Stomach (tissue), 8 donors: ENCODE measurements at regions not wholly inside any gene's neighbourhood (a gene's known extent, or its start where the extent isn't known, plus 50 kb on each side); places are given as distances from the start of the nearest gene placed in this dataset.
A peak's percentile ranks its signal among the peaks of the same experiment; 100 is the strongest.

ENCODE experiments used
- DNase-seq, 2 donors: peaks; one replicate each; pipeline versions ENCODE4 v3.0.0 to v3.0.0-alpha.2; 2013 to 2019
- H3K27ac ChIP-seq, 5 donors: fragments of 200-600 bp in 4 of 5; sonication (generic) in 4 of 5; one replicate each; pipeline ENCODE4 v1.5.1; 2013 to 2019; ENCODE audit warnings: mild to moderate bottlenecking in 1 of 5, moderate library complexity in 1 of 5
- H3K27me3 ChIP-seq, 3 donors: fragments of 200-600 bp; sonication (generic); one replicate each; pipeline ENCODE4 v1.5.1; 2017 to 2019; ENCODE audit warnings: mixed run types in 1 of 3
- H3K36me3 ChIP-seq, 4 donors: fragments of 200-600 bp; sonication (generic); 1 replicate in 3 of 4; 2 replicates in 1 of 4; pipeline ENCODE4 v1.5.1; 2016 to 2019
- H3K4me1 ChIP-seq, 4 donors: fragments of 200-600 bp; sonication (generic); one replicate each; pipeline ENCODE4 v1.5.1; 2016 to 2019
- H3K4me3 ChIP-seq, 4 donors: fragments of 200-600 bp; sonication (generic) in 3 of 4; one replicate each; pipeline ENCODE4 v1.5.1; 2016 to 2019; ENCODE audit warnings: mild to moderate bottlenecking in 1 of 4
- H3K9me3 ChIP-seq, 4 donors: fragments of 200-600 bp; sonication (generic); one replicate each; pipeline ENCODE4 v1.5.1; 2016 to 2019
- EP300 ChIP-seq: sonication (generic); formaldehyde crosslinking; IDR thresholded peaks from one replicate; pipeline ENCODE4 v1.6.1; 2017; ENCODE audit warnings: antibody characterized with exemption
- POLR2A ChIP-seq, 4 donors: fragments of 450-650 bp; IDR thresholded peaks; one replicate each; pipeline ENCODE4 v1.6.1; 2016; ENCODE audit warnings: antibody characterized with exemption in 4 of 4, control low read depth in 2 of 4, mild to moderate bottlenecking in 1 of 4, moderate library complexity in 1 of 4
- POLR2AphosphoS5 ChIP-seq, 3 donors: sonication (generic); formaldehyde crosslinking; IDR thresholded peaks; one replicate each; pipeline ENCODE4 v1.6.1; 2016; ENCODE audit warnings: antibody characterized with exemption in 3 of 3
- WGBS, 5 donors: extraction: QIAGEN DNeasy Blood & Tissue Kit in 3 of 5; methylation state at CpG; one replicate each; pipeline versions ENCODE4 v1.1.5 to v1.1.7; 2013 to 2018; 5-methylcytosine and 5-hydroxymethylcytosine counted together
- intact Hi-C: fragments of 100-400 bp; cut with DNase I; formaldehyde crosslinking; loops from one replicate; pipeline ENCODE4 v1.15.1; 2023; ENCODE audit warnings: low total_unique reads
- TF ChIP-seq, protein P1 (sequence below), 7 experiments: fragments of 450-650 bp in 4 of 7; fragments of 200-600 bp in 3 of 7; sonication (generic) in 3 of 7; IDR thresholded peaks; one replicate each; pipeline ENCODE4 v1.5.1; 2016 to 2019; ENCODE audit warnings: antibody characterized with exemption in 7 of 7, control low read depth in 2 of 7, mild to moderate bottlenecking in 1 of 7
- donor health status: healthy with polysubstance abuse.
- donor health status: Bipolar disorder and iron deficiency.
- donor health status: healthy.

DNA sequence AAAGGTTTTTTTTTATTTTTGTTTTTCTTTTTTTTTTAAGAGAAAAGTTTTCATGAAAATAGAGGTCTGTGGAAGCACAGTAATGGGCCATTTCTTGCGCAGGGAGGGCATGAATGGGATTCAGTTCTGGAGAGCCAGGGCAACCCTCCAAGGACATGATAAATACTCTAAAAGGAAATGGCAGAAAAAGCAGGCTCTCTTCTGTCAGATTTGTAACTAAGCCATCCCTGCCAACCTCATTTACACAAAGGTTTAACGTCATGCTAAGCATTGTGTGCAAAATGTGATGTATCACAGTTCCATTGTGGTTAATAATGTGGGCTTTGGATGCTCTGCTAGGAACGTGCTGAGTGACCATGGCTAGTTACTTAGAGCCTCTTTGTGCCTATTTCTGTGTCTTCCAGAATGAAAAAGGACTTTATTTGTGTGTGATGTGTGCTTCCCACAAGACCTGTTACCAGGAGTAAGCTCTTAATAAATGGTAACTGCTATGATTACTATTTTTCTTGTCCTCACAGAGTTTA lies 1095.9 kb upstream of the SORCS1 start:
- no peak overlapping the region for H3K27ac ChIP-seq
- TF ChIP-seq POLR2AphosphoS5 (IDR thresholded peaks at IDR 0.05), result no peak
- TF ChIP-seq EP300, result no peak
- TF ChIP-seq POLR2A (IDR thresholded peaks at IDR 0.05), result no peak
- TF ChIP-seq, protein P1, sequence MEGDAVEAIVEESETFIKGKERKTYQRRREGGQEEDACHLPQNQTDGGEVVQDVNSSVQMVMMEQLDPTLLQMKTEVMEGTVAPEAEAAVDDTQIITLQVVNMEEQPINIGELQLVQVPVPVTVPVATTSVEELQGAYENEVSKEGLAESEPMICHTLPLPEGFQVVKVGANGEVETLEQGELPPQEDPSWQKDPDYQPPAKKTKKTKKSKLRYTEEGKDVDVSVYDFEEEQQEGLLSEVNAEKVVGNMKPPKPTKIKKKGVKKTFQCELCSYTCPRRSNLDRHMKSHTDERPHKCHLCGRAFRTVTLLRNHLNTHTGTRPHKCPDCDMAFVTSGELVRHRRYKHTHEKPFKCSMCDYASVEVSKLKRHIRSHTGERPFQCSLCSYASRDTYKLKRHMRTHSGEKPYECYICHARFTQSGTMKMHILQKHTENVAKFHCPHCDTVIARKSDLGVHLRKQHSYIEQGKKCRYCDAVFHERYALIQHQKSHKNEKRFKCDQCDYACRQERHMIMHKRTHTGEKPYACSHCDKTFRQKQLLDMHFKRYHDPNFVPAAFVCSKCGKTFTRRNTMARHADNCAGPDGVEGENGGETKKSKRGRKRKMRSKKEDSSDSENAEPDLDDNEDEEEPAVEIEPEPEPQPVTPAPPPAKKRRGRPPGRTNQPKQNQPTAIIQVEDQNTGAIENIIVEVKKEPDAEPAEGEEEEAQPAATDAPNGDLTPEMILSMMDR (IDR thresholded peaks at IDR 0.05), result no peak
- no peaks in the 10 kb centered on the region for H3K9me3 ChIP-seq
- H3K36me3 ChIP-seq, result no peaks in the 10 kb centered on the region
- H3K27me3 ChIP-seq, result no peaks in the 10 kb centered on the region
- DNase-seq, result no peak
- no peak overlapping the region for H3K4me3 ChIP-seq
- H3K4me1 ChIP-seq, result no peaks in the 10 kb centered on the region
- intact Hi-C loops, result no loop called here
- WGBS, 5 donors, result 51 to 59% (median 56%) methylated on average over 3 of the region's 3 CpGs

- no peak for TF ChIP-seq EP300
- no peak for TF ChIP-seq POLR2AphosphoS5 (IDR thresholded peaks at IDR 0.05)
- TF ChIP-seq POLR2A (IDR thresholded peaks at IDR 0.05), result no peak
- TF ChIP-seq, protein P1 (IDR thresholded peaks at IDR 0.05), result no peak
- Histone ChIP-seq H3K9me3 (no peaks in the 10 kb centered on the region), H3K4me3 (no peak overlapping the region), H3K36me3 (no peaks in the 10 kb centered on the region), H3K27me3 (no peaks in the 10 kb centered on the region), H3K4me1 (no peaks in the 10 kb centered on the region), H3K27ac (no peak overlapping the region)
- WGBS, 5 donors, result 93 to 100% (median 96%) methylated on average over 1 of the region's 1 CpG
- DNase-seq, result no peak
- intact Hi-C loops, result no loop called here
Observed at GRCh38 chr10:108254089-108254488, 1089.6 kb upstream of the SORCS1 start.

- Histone ChIP-seq H3K4me1 (no peaks in the 10 kb centered on the region), H3K27me3 (no peaks in the 10 kb centered on the region), H3K27ac (no peak overlapping the region), H3K4me3 (no peak overlapping the region), H3K36me3 (no peaks in the 10 kb centered on the region), H3K9me3 (peaks cover 0 to 10% (median 6%) of the 10 kb centered on the region in 4 donors)
- intact Hi-C loops, result no loop called here
- no peak for DNase-seq
- TF ChIP-seq POLR2AphosphoS5 (IDR thresholded peaks at IDR 0.05), result no peak
- TF ChIP-seq POLR2A (IDR thresholded peaks at IDR 0.05), result no peak
- TF ChIP-seq, protein P1 (IDR thresholded peaks at IDR 0.05), result no peak
- no peak for TF ChIP-seq EP300
Observed at GRCh38 chr10:108252771-108253170, 1088.3 kb upstream of the SORCS1 start.

DNA sequence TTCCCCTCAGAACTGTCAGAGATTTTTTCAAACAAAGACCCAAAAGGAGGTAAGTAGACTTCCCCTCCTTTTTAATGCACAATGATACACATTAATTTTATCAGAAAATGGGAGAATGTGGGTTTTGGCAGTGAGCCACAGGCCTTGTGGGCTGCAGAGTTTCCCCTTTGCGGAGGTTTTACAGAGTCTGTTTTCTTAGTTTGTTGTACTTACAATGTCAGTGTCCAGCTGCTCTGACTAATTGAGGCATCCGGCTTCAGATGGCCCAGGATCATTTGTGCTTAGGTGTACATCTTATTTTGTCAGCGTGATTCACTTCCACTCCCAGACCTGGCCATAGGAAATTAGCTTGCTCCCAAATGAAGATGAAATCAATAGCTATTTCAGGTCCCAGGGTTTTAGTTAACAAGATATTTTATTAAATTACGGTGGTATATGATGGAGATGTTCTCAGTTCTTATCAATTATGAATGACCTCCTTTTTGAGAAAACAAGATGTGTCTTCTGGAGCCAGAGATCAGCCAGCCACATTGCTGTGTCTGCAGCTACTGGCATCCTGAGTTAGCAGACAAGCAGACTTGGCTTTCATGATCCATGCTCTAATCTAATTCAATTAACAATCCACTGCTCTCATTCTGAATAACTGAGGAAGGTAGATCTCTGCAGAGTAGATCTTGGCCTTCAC lies 1086.6 kb upstream of the SORCS1 start:
- peak in 1 of 2 donors; percentile 4 for DNase-seq
- TF ChIP-seq POLR2AphosphoS5 (IDR thresholded peaks at IDR 0.05), result no peak
- TF ChIP-seq, protein P1 (IDR thresholded peaks at IDR 0.05), result no peak
- TF ChIP-seq POLR2A (IDR thresholded peaks at IDR 0.05), result no peak
- TF ChIP-seq EP300, result no peak
- no peaks in the 10 kb centered on the region for H3K36me3 ChIP-seq
- H3K4me3 ChIP-seq, result no peak overlapping the region
- H3K27ac ChIP-seq, result no peak overlapping the region
- H3K9me3 ChIP-seq, result peaks cover 0 to 22% (median 12%) of the 10 kb centered on the region in 4 donors
- intact Hi-C loops, result no loop called here
- 49 to 78% (median 73%) methylated on average over 4 of the region's 4 CpGs for WGBS, 5 donors
- H3K27me3 ChIP-seq, result no peaks in the 10 kb centered on the region
- no peaks in the 10 kb centered on the region for H3K4me1 ChIP-seq
